PC-3 (cell line): ENCODE measurements at regions not wholly inside any gene's neighbourhood (a gene's known extent, or its start where the extent isn't known, plus 50 kb on each side); places are given as distances from the start of the nearest gene placed in this dataset.
A peak's percentile ranks its signal among the peaks of the same experiment; 100 is the strongest.

Experiments
- ATAC-seq: fragments of 200-7000 bp; cut with Tn5 transposase; 2 replicates; pipeline ENCODE4 v1.9.1; 2020; ENCODE audit warnings: mild to moderate bottlenecking, moderate library complexity
- BruUV-seq: library from RNA; stranded (reverse); fragments of 400-500 nt; replicated peaks from 2 replicates; lab custom pipeline; 2021; lab: Mats Ljungman, UMichigan
- CTCF ChIA-PET: fragments of 300-600 bp; sonication (Branson Sonifier 250); formaldehyde crosslinking; loops from one replicate; lab custom pipeline; 2022; ENCODE audit warnings: antibody characterized with exemption; lab: Charles Lee
- POLR2A ChIA-PET: fragments of 300-600 bp; sonication (Branson Sonifier 250); formaldehyde crosslinking; loops from one replicate; lab custom pipeline; 2022; ENCODE audit warnings: antibody characterized with exemption; ENCODE audit not compliant: unreplicated experiment; lab: Charles Lee
- DNase-seq: peaks from one replicate; pipeline ENCODE4 v3.0.0-alpha.2; 2015
- H2AFZ ChIP-seq: fragments of 300-600 bp; sonication (generic); 2 replicates; pipeline ENCODE4 v1.6.0; 2016; ENCODE audit warnings: antibody characterized with exemption, low read length
- H3F3A ChIP-seq: fragments of 300-600 bp; sonication (generic); one replicate; pipeline ENCODE4 v1.6.0; 2017; ENCODE audit warnings: antibody characterized with exemption, low read length, control low read depth, mild to moderate bottlenecking; ENCODE audit not compliant: unreplicated experiment
- H3K27ac ChIP-seq: fragments of 300-600 bp; sonication (generic); 2 replicates; pipeline ENCODE4 v1.5.1; 2016; ENCODE audit warnings: mild to moderate bottlenecking, low read length
- H3K27me3 ChIP-seq: fragments of 300-600 bp; sonication (generic); 2 replicates; pipeline ENCODE4 v1.6.1; 2016; ENCODE audit warnings: low read length, mixed read lengths
- H3K36me3 ChIP-seq: fragments of 300-600 bp; sonication (generic); 2 replicates; pipeline ENCODE4 v1.6.1; 2016; ENCODE audit warnings: low read depth, mixed run types, low read length, mixed read lengths
- H3K4me1 ChIP-seq: fragments of 300-600 bp; sonication (generic); 2 replicates; pipeline ENCODE4 v1.5.1; 2016; ENCODE audit warnings: low read length; ENCODE audit not compliant: insufficient read depth
- H3K4me2 ChIP-seq: fragments of 300-600 bp; sonication (generic); 2 replicates; pipeline ENCODE4 v1.6.0; 2016; ENCODE audit warnings: low read length
- H3K4me3 ChIP-seq: fragments of 300-600 bp; sonication (generic); 2 replicates; pipeline ENCODE4 v1.5.1; 2016; ENCODE audit warnings: mild to moderate bottlenecking, low read length, mixed read lengths
- H3K79me2 ChIP-seq: fragments of 300-600 bp; sonication (generic); 2 replicates; pipeline ENCODE4 v1.6.1; 2017; ENCODE audit warnings: low read length, mixed read lengths
- H3K9ac ChIP-seq: fragments of 300-600 bp; sonication (generic); 2 replicates; pipeline ENCODE4 v1.6.0; 2016; ENCODE audit warnings: mild to moderate bottlenecking, low read length
- H3K9me2 ChIP-seq: fragments of 300-600 bp; sonication (generic); replicated peaks from 2 replicates; pipeline ENCODE4 v1.6.1; 2016; ENCODE audit warnings: mixed run types, low read length, mixed read lengths
- H3K9me3 ChIP-seq: fragments of 300-600 bp; sonication (generic); 2 replicates; pipeline ENCODE4 v1.6.1; 2016; ENCODE audit warnings: low read length, mixed read lengths
- H4K20me1 ChIP-seq: fragments of 300-600 bp; sonication (generic); 2 replicates; pipeline ENCODE4 v1.6.1; 2016; ENCODE audit warnings: low read length, mixed read lengths
- EZH2 ChIP-seq: fragments of 300-600 bp; sonication (generic); IDR thresholded peaks from one replicate; pipeline ENCODE4 v1.6.1; 2017; ENCODE audit warnings: antibody characterized with exemption, mild to moderate bottlenecking, low read length; ENCODE audit not compliant: unreplicated experiment
- EZH2phosphoT487 ChIP-seq: fragments of 300-600 bp; sonication (generic); IDR thresholded peaks from 2 replicates; pipeline ENCODE4 v1.6.1; 2018; ENCODE audit warnings: mild to moderate bottlenecking, antibody characterized with exemption, low read length, borderline replicate concordance
- intact Hi-C: fragments of 100-400 bp; cut with micrococcal nuclease; formaldehyde crosslinking; loops from 2 replicates; pipeline ENCODE4 v1.9.0; 2023
- TF ChIP-seq, protein P1 (sequence below): fragments of 300-600 bp; sonication (generic); conservative IDR thresholded peaks from 2 replicates; pipeline ENCODE4 v1.5.1; 2017; ENCODE audit warnings: antibody characterized with exemption, low read depth, mild to moderate bottlenecking, low read length

- no peak overlapping the region for H3K27ac ChIP-seq
- no peaks in the 10 kb centered on the region for H3F3A ChIP-seq
- no peak overlapping the region for H3K4me2 ChIP-seq
- ATAC-seq (no peak), DNase-seq (no peak)
- no peaks in the 10 kb centered on the region for H3K4me1 ChIP-seq
- no peak overlapping the region for H3K9ac ChIP-seq
- no peak overlapping the region for H3K4me3 ChIP-seq
- intact Hi-C loops, result no loop called here
- no peaks in the 10 kb centered on the region for H3K9me3 ChIP-seq
- no peaks in the 10 kb centered on the region for H3K9me2 ChIP-seq
- no peaks in the 10 kb centered on the region for H3K36me3 ChIP-seq
- H3K79me2 ChIP-seq, result no peaks in the 10 kb centered on the region
- H3K27me3 ChIP-seq, result no peaks in the 10 kb centered on the region
- ChIA-PET CTCF (no interaction called here), POLR2A (no interaction called here)
- BruUV-seq, result no TSS peak
- H4K20me1 ChIP-seq, result no peaks in the 10 kb centered on the region
- TF ChIP-seq, protein P1, sequence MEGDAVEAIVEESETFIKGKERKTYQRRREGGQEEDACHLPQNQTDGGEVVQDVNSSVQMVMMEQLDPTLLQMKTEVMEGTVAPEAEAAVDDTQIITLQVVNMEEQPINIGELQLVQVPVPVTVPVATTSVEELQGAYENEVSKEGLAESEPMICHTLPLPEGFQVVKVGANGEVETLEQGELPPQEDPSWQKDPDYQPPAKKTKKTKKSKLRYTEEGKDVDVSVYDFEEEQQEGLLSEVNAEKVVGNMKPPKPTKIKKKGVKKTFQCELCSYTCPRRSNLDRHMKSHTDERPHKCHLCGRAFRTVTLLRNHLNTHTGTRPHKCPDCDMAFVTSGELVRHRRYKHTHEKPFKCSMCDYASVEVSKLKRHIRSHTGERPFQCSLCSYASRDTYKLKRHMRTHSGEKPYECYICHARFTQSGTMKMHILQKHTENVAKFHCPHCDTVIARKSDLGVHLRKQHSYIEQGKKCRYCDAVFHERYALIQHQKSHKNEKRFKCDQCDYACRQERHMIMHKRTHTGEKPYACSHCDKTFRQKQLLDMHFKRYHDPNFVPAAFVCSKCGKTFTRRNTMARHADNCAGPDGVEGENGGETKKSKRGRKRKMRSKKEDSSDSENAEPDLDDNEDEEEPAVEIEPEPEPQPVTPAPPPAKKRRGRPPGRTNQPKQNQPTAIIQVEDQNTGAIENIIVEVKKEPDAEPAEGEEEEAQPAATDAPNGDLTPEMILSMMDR, result no peak
- no peak for TF ChIP-seq EZH2phosphoT487
- TF ChIP-seq EZH2, result no peak
- no peak overlapping the region for H2AFZ ChIP-seq
Measured at GRCh38 chr1:191734321-191734720, 423.9 kb upstream of the RGS18 start.

DNA sequence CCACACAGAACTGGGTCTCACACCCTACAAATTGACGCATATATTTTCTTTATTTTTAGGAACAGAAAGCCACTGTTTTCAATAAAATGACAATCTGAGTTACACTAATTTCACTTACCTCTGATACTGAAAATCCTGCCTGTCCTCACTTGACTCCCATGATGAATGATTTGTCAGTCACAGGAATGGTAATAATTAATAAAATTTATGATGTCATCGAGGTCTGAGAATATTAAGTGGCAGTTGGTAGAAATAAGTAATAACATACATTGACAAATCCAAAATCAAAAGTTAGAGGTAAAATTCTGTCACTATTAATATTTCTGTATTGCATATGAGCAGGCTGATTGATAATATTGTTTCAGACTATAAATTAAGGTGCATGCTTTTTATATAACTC is 418.7 kb upstream of the RGS18 start:
- DNase-seq (no peak), ATAC-seq (no peak)
- Histone ChIP-seq H3K4me3 (no peak overlapping the region), H3K27ac (no peak overlapping the region), H3K4me1 (no peaks in the 10 kb centered on the region), H3F3A (no peaks in the 10 kb centered on the region), H3K27me3 (no peaks in the 10 kb centered on the region), H4K20me1 (no peaks in the 10 kb centered on the region), H3K9me3 (no peaks in the 10 kb centered on the region), H3K4me2 (no peak overlapping the region), H2AFZ (no peak overlapping the region), H3K36me3 (no peaks in the 10 kb centered on the region), H3K79me2 (no peaks in the 10 kb centered on the region), H3K9me2 (no peaks in the 10 kb centered on the region), H3K9ac (no peak overlapping the region)
- ChIA-PET POLR2A (no interaction called here), CTCF (no interaction called here)
- BruUV-seq, result no TSS peak
- intact Hi-C loops, result no loop called here
- TF ChIP-seq EZH2phosphoT487 (no peak), EZH2 (no peak)
- TF ChIP-seq, protein P1, result no peak

GRCh38 chr1:191752342-191752741 is 405.9 kb upstream of the RGS18 start:
- TF ChIP-seq EZH2, result no peak
- TF ChIP-seq EZH2phosphoT487, result no peak
- TF ChIP-seq, protein P1, result 0 out of 2 replicates have a peak, but pooled peaks have one; percentile 20
- H3F3A ChIP-seq, result no peaks in the 10 kb centered on the region
- CTCF ChIA-PET, result no interaction called here
- POLR2A ChIA-PET, result no interaction called here
- H3K79me2 ChIP-seq, result no peaks in the 10 kb centered on the region
- no peaks in the 10 kb centered on the region for H3K9me3 ChIP-seq
- no peak overlapping the region for H3K27ac ChIP-seq
- BruUV-seq, result no TSS peak
- H2AFZ ChIP-seq, result no peak overlapping the region
- no peaks in the 10 kb centered on the region for H3K9me2 ChIP-seq
- intact Hi-C loops, result no loop called here
- H3K27me3 ChIP-seq, result no peaks in the 10 kb centered on the region
- H3K4me2 ChIP-seq, result no peak overlapping the region
- H4K20me1 ChIP-seq, result no peaks in the 10 kb centered on the region
- ATAC-seq (no peak), DNase-seq (no peak)
- H3K4me1 ChIP-seq, result no peaks in the 10 kb centered on the region
- no peaks in the 10 kb centered on the region for H3K36me3 ChIP-seq
- no peak overlapping the region for H3K9ac ChIP-seq
- no peak overlapping the region for H3K4me3 ChIP-seq
